ENCODE measurements at regions not wholly inside any gene's neighbourhood (a gene's known extent, or its start where the extent isn't known, plus 50 kb on each side); places are given as distances from the start of the nearest gene placed in this dataset.

DNA sequence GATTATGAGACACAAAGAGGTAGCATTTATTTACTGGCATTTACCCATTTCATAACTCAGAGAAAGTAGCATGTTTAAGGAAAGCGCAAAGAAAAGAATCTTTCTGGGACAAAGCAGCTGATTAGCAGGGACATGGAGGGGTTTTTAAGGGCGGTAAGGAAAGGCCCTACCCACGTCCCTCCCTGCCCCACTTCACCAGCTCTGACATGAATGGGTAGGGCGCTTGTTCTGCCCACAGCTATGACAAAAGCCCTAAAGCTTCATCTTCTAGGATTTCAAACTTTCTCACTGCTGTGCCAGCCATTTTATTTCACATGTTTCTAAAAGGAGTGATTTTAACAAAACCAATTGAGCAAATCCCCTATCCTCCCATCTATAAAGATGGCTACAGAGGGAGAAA is 406.9 kb upstream of the KLF6 start:
- Histone ChIP-seq H3K9me3 (no peaks in the 10 kb centered on the region), H3K27ac (no peak overlapping the region), H3K27me3 (no peaks in the 10 kb centered on the region), H3K36me3 (no peaks in the 10 kb centered on the region), H3K4me1 (ENCODE audit: insufficient read depth) (peaks cover 1% of the 10 kb centered on the region), H3K4me3 (no peak overlapping the region)
- no peak for DNase-seq
- TF ChIP-seq EP300 (IDR thresholded peaks at IDR 0.05) (no peak), POLR2A (IDR thresholded peaks at IDR 0.05) (no peak)
- TF ChIP-seq, protein P1, sequence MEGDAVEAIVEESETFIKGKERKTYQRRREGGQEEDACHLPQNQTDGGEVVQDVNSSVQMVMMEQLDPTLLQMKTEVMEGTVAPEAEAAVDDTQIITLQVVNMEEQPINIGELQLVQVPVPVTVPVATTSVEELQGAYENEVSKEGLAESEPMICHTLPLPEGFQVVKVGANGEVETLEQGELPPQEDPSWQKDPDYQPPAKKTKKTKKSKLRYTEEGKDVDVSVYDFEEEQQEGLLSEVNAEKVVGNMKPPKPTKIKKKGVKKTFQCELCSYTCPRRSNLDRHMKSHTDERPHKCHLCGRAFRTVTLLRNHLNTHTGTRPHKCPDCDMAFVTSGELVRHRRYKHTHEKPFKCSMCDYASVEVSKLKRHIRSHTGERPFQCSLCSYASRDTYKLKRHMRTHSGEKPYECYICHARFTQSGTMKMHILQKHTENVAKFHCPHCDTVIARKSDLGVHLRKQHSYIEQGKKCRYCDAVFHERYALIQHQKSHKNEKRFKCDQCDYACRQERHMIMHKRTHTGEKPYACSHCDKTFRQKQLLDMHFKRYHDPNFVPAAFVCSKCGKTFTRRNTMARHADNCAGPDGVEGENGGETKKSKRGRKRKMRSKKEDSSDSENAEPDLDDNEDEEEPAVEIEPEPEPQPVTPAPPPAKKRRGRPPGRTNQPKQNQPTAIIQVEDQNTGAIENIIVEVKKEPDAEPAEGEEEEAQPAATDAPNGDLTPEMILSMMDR (IDR thresholded peaks at IDR 0.05) = no peak
- WGBS, 3 donors = 96 to 97% (median 97%) methylated on average over 4 of the region's 4 CpGs
- intact Hi-C loops (cut with DNase I) = no loop called here

DNA sequence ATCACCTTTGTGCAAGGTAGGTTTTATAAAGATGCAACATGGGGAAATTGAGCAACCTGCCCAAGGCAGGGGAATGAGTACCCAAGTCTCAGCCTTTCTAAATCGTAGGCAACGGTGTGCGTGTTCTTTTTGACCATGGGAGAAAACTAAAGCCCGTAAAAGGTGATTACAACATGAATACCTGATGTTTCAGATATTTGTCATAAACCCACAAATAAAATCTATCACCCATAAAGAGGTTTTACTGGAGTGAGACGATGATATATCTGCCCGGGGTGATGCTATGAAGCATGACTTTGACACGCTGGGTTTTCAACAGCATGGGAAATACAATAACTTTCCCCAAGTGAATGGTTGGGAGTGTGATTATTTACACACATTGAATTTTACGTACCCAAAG is 406.3 kb upstream of the KLF6 start:
- TF ChIP-seq, protein P1 (IDR thresholded peaks at IDR 0.05) = no peak
- TF ChIP-seq POLR2A (IDR thresholded peaks at IDR 0.05) (no peak), EP300 (IDR thresholded peaks at IDR 0.05) (no peak)
- Histone ChIP-seq H3K27ac (no peak overlapping the region), H3K27me3 (no peaks in the 10 kb centered on the region), H3K4me1 (ENCODE audit: insufficient read depth) (peaks cover 1% of the 10 kb centered on the region), H3K36me3 (no peaks in the 10 kb centered on the region), H3K9me3 (no peaks in the 10 kb centered on the region), H3K4me3 (no peak overlapping the region)
- 93 to 94% (median 94%) methylated on average over 8 of the region's 8 CpGs for WGBS, 3 donors
- DNase-seq = no peak
- intact Hi-C loops (cut with DNase I) = no loop called here

DNA sequence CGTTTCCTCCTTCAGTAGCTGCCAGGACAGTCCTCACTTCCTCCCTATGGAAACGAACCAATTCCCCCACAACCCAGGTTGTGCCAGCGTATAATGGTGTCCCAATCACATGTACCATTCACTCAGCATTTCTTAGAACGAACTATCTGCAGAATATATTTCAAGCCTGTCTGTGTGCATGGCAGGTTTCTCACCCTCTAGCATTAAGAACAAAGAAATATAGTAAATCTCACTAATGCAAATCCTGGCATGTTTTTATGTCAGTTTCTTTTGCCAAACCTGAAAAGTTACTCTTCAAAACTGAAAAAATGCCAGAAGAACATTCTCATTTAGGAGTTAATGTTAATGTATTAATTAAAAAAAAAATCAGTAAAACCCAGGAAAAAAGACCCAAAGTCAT is 405.9 kb upstream of the KLF6 start:
- DNase-seq = no peak
- 84 to 95% (median 87%) methylated on average over 4 of the region's 4 CpGs for WGBS, 3 donors
- Histone ChIP-seq H3K27ac (no peak overlapping the region), H3K27me3 (no peaks in the 10 kb centered on the region), H3K9me3 (no peaks in the 10 kb centered on the region), H3K36me3 (no peaks in the 10 kb centered on the region), H3K4me3 (no peak overlapping the region), H3K4me1 (ENCODE audit: insufficient read depth) (no peaks in the 10 kb centered on the region)
- intact Hi-C loops (cut with DNase I) = no loop called here
- TF ChIP-seq POLR2A (IDR thresholded peaks at IDR 0.05) (no peak), EP300 (IDR thresholded peaks at IDR 0.05) (no peak)
- TF ChIP-seq, protein P1 (IDR thresholded peaks at IDR 0.05) = no peak

DNA sequence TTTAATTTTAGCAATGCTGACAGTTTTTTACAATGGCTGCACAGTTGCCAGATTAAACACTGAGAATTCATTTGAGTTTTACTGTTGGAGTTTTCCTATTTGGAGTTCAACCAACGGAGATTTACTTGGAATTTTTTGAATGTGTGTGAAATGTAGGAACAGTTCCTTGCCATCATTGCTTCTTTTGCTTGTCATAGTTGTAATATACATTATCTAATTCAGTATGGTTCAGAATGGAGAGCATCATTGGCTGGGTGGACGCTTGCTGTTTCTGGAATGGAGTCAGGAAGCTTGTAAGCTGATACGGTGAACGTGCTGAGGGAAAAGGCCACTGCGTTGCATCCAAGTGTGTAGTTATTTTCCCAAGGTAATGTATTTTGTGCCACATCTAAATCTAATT is 404.3 kb upstream of the KLF6 start:
- Histone ChIP-seq H3K27me3 (no peaks in the 10 kb centered on the region), H3K27ac (no peak overlapping the region), H3K36me3 (no peaks in the 10 kb centered on the region), H3K4me1 (ENCODE audit: insufficient read depth) (no peaks in the 10 kb centered on the region), H3K9me3 (no peaks in the 10 kb centered on the region), H3K4me3 (no peak overlapping the region)
- no peak for DNase-seq
- WGBS, 3 donors = 85 to 90% (median 88%) methylated on average over 5 of the region's 5 CpGs
- intact Hi-C loops (cut with DNase I) = no loop called here
- TF ChIP-seq, protein P1 (IDR thresholded peaks at IDR 0.05) = no peak
- TF ChIP-seq EP300 (IDR thresholded peaks at IDR 0.05) (no peak), POLR2A (IDR thresholded peaks at IDR 0.05) (no peak)

DNA sequence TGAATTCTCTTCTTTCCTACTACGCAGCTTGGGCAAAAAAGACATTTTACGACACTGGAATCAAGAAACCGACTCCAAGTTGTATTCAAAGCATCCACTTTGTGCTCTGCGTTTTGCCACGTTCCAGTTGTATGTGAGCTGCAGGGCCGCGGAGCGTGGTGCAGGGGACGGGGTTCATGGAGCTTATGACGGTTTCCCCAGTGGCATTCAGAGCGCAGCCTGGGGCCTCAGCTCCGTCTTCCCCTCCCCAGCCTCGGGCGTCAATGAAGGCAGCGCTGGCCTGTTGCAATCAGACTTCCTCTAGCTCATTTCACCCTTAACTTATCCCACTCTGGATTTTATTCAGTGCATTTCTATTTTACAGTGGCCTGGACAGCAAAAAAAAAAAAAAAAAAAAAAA is 403.4 kb upstream of the KLF6 start:
- WGBS, 3 donors = 85 to 97% (median 95%) methylated on average over 15 of the region's 15 CpGs
- no peak for DNase-seq
- H3K27ac ChIP-seq = no peak overlapping the region
- intact Hi-C loops (cut with DNase I) = no loop called here
- H3K36me3 ChIP-seq = no peaks in the 10 kb centered on the region
- no peak overlapping the region for H3K4me3 ChIP-seq
- no peaks in the 10 kb centered on the region for H3K9me3 ChIP-seq
- no peaks in the 10 kb centered on the region for H3K27me3 ChIP-seq
- H3K4me1 ChIP-seq (ENCODE audit: insufficient read depth) = peaks cover 2% of the 10 kb centered on the region
- TF ChIP-seq, protein P1 (IDR thresholded peaks at IDR 0.05) = no peak
- TF ChIP-seq POLR2A (IDR thresholded peaks at IDR 0.05) (no peak), EP300 (IDR thresholded peaks at IDR 0.05) (no peak)
